Psoas muscle (tissue), 7 donors: ENCODE measurements at regions not wholly inside any gene's neighbourhood (a gene's known extent, or its start where the extent isn't known, plus 50 kb on each side); places are given as distances from the start of the nearest gene placed in this dataset.

Experiments used
- ATAC-seq, 4 donors: fragments of 200-7000 bp; cut with Tn5 transposase; one replicate each; pipeline ENCODE4 v1.9.1; 2020; ENCODE audit warnings: moderate library complexity in 3 of 4, mild to moderate bottlenecking in 2 of 4
- DNase-seq, 2 donors: peaks; one replicate each; pipeline ENCODE4 v3.0.0-alpha.2; 2020
- H3K27ac ChIP-seq: fragments of 200-600 bp; one replicate; pipeline ENCODE4 v1.8.0; 2022
- H3K27me3 ChIP-seq, 3 donors: fragments of 200-600 bp in 1 of 3; one replicate each; pipeline versions ENCODE4 v1.6.1 to v1.8.0; 2013 to 2022; ENCODE audit warnings: low read length in 2 of 3, mild to moderate bottlenecking in 2 of 3, moderate library complexity in 1 of 3; ENCODE audit not compliant: insufficient read depth in 3 of 3
- H3K36me3 ChIP-seq, 2 donors: fragments of 200-600 bp in 1 of 2; one replicate each; pipeline versions ENCODE4 v1.6.1 to v1.8.0; 2013 to 2022; ENCODE audit warnings: low read depth in 1 of 2, mild to moderate bottlenecking in 1 of 2, moderate library complexity in 1 of 2; ENCODE audit not compliant: insufficient read depth in 1 of 2
- H3K4me1 ChIP-seq: fragments of 200-600 bp; one replicate; pipeline ENCODE4 v1.8.0; 2022
- H3K4me3 ChIP-seq: fragments of 200-600 bp; one replicate; pipeline ENCODE4 v1.8.0; 2022; ENCODE audit warnings: mild to moderate bottlenecking
- H3K9me3 ChIP-seq: fragments of 200-600 bp; one replicate; pipeline ENCODE4 v1.8.0; 2022
- CTCF ChIP-seq: fragments of 200-600 bp; IDR thresholded peaks from one replicate; pipeline ENCODE4 v1.8.0; 2022; ENCODE audit warnings: antibody characterized with exemption
- WGBS, 3 donors: extraction: QIAGEN DNeasy Blood & Tissue Kit; methylation state at CpG; one replicate each; pipeline versions ENCODE4 v1.1.6 to v1.1.7; 2013; 5-methylcytosine and 5-hydroxymethylcytosine counted together
- intact Hi-C, 2 donors: fragments of 100-400 bp; cut with DNase I; formaldehyde crosslinking; loops; one replicate each; pipeline versions ENCODE4 v1.11.0 to v1.14.2; 2022
- donor health status: healthy with polysubstance abuse.
- donor health status: DM: no; HTN: no; CAD: no; lungs with moderate emphysema.
- donor health status: Bipolar disorder and iron deficiency.
- donor health status: healthy.
- donor health status: DM: yes; HTN: yes; CAD: no.
- donor health status: DM: no; HTN: no; CAD: no.
- donor health status: DM: yes; HTN: yes; CAD: no.

GRCh38 chr20:17061715-17062114 is 165.1 kb upstream of the PCSK2 start:
- Histone ChIP-seq H3K27me3 (no peaks in the 10 kb centered on the region), H3K36me3 (no peaks in the 10 kb centered on the region), H3K9me3 (peaks cover 7% of the 10 kb centered on the region), H3K4me3 (no peak overlapping the region), H3K4me1 (no peaks in the 10 kb centered on the region), H3K27ac (no peak overlapping the region)
- TF ChIP-seq CTCF, result no peak
- 47 to 59% (median 55%) methylated on average over 2 of the region's 2 CpGs for WGBS, 3 donors
- intact Hi-C loops, result no loop called here
- DNase-seq, result no peak
- ATAC-seq, result no peak

- intact Hi-C loops, result no loop called here
- DNase-seq (no peak), ATAC-seq (no peak)
- Histone ChIP-seq H3K27ac (no peak overlapping the region), H3K36me3 (no peaks in the 10 kb centered on the region), H3K27me3 (no peaks in the 10 kb centered on the region), H3K9me3 (peaks cover 3% of the 10 kb centered on the region), H3K4me1 (no peaks in the 10 kb centered on the region), H3K4me3 (no peak overlapping the region)
- WGBS, 3 donors, result 58 to 70% (median 64%) methylated on average over 1 of the region's 1 CpG
- no peak for TF ChIP-seq CTCF
Observed at GRCh38 chr20:17062712-17063111, 164.1 kb upstream of the PCSK2 start.

GRCh38 chr20:17066902-17067301 is 159.9 kb upstream of the PCSK2 start:
- H3K27ac ChIP-seq, result no peak overlapping the region
- H3K4me3 ChIP-seq, result no peak overlapping the region
- WGBS, 3 donors, result 46 to 61% (median 58%) methylated on average over 3 of the region's 3 CpGs
- H3K36me3 ChIP-seq, result no peaks in the 10 kb centered on the region
- DNase-seq (no peak), ATAC-seq (no peak)
- no peak for TF ChIP-seq CTCF
- H3K27me3 ChIP-seq, result peaks cover 0 to 2% (median 0%) of the 10 kb centered on the region in 3 donors
- H3K4me1 ChIP-seq, result no peaks in the 10 kb centered on the region
- intact Hi-C loops, result no loop called here
- no peaks in the 10 kb centered on the region for H3K9me3 ChIP-seq

- no peak for ATAC-seq
- Histone ChIP-seq H3K36me3 (no peaks in the 10 kb centered on the region), H3K27ac (no peak overlapping the region), H3K9me3 (no peaks in the 10 kb centered on the region), H3K4me1 (no peaks in the 10 kb centered on the region), H3K27me3 (peaks cover 0 to 2% (median 0%) of the 10 kb centered on the region in 3 donors), H3K4me3 (no peak overlapping the region)
- intact Hi-C loops, result no loop called here
- no peak for DNase-seq
- TF ChIP-seq CTCF, result no peak
- 79 to 82% (median 81%) methylated on average over 4 of the region's 4 CpGs for WGBS, 3 donors
Observed at GRCh38 chr20:17068084-17068711, 158.6 kb upstream of the PCSK2 start.

GRCh38 chr20:17077030-17077429 is 149.8 kb upstream of the PCSK2 start:
- 77 to 79% (median 79%) methylated on average over 6 of the region's 6 CpGs for WGBS, 3 donors

More at GRCh38 chr20:17077030-17077429, 149.8 kb upstream of the PCSK2 start:
- H3K9me3 ChIP-seq, result no peaks in the 10 kb centered on the region
- intact Hi-C loops, result no loop called here
- TF ChIP-seq CTCF, result no peak
- no peaks in the 10 kb centered on the region for H3K4me1 ChIP-seq
- no peaks in the 10 kb centered on the region for H3K36me3 ChIP-seq
- no peak overlapping the region for H3K4me3 ChIP-seq
- no peaks in the 10 kb centered on the region for H3K27me3 ChIP-seq
- DNase-seq (no peak), ATAC-seq (no peak)
- no peak overlapping the region for H3K27ac ChIP-seq
